Adrenal gland (tissue), 5 donors: ENCODE measurements at regions not wholly inside any gene's neighbourhood (a gene's known extent, or its start where the extent isn't known, plus 50 kb on each side); places are given as distances from the start of the nearest gene placed in this dataset.

Source experiments
- POLR2A ChIP-seq, 2 donors: fragments of 450-650 bp; IDR thresholded peaks; one replicate each; pipeline ENCODE4 v1.6.1; 2017; ENCODE audit warnings: antibody characterized with exemption in 2 of 2, mild to moderate bottlenecking in 2 of 2, moderate library complexity in 1 of 2
- TF ChIP-seq, protein P1 (sequence below), 6 experiments: fragments of 450-650 bp in 4 of 6; fragments of 200-600 bp in 2 of 6; sonication (generic) in 1 of 6; IDR thresholded peaks; 1 replicate in 5 of 6; 2 replicates in 1 of 6; pipeline versions ENCODE4 v1.5.1 to v1.8.0; 2016 to 2021; ENCODE audit warnings: antibody characterized with exemption in 6 of 6, mild to moderate bottlenecking in 2 of 6, moderate library complexity in 1 of 6
- donor health status: DM: no; HTN: no; CAD: no.

DNA sequence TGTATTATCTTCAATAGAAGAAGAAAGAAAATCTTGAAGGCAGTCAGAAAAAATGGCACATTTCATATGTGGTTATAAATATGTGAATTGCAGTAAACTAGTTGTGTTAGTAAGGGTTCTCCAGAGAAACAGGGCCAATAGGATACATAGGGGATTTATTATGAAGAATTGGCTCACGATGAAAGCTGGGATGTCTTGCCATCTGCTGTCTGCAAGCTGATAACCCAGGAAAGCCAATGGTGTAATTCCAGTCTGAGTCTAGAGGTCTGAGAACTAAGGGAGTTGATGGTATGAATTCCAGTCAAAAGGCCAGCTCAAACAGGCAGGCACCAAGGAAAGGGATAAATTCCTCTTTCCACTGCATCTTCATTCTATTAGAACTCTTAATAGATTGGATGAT is 362.4 kb downstream of the KCNJ3 start:
- TF ChIP-seq, protein P1, sequence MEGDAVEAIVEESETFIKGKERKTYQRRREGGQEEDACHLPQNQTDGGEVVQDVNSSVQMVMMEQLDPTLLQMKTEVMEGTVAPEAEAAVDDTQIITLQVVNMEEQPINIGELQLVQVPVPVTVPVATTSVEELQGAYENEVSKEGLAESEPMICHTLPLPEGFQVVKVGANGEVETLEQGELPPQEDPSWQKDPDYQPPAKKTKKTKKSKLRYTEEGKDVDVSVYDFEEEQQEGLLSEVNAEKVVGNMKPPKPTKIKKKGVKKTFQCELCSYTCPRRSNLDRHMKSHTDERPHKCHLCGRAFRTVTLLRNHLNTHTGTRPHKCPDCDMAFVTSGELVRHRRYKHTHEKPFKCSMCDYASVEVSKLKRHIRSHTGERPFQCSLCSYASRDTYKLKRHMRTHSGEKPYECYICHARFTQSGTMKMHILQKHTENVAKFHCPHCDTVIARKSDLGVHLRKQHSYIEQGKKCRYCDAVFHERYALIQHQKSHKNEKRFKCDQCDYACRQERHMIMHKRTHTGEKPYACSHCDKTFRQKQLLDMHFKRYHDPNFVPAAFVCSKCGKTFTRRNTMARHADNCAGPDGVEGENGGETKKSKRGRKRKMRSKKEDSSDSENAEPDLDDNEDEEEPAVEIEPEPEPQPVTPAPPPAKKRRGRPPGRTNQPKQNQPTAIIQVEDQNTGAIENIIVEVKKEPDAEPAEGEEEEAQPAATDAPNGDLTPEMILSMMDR (IDR thresholded peaks at IDR 0.05): no peak
- no peak for TF ChIP-seq POLR2A (IDR thresholded peaks at IDR 0.05)
